NCI-H1694 treated with DMSO at 0.1 percent for 48 hours (cell line): ENCODE measurements at regions not wholly inside any gene's neighbourhood (a gene's known extent, or its start where the extent isn't known, plus 50 kb on each side); places are given as distances from the start of the nearest gene placed in this dataset.

Experiments
- DNase-seq: peaks from one replicate; lab custom pipeline; 2025; lab: John Stamatoyannopoulos, UW

DNA sequence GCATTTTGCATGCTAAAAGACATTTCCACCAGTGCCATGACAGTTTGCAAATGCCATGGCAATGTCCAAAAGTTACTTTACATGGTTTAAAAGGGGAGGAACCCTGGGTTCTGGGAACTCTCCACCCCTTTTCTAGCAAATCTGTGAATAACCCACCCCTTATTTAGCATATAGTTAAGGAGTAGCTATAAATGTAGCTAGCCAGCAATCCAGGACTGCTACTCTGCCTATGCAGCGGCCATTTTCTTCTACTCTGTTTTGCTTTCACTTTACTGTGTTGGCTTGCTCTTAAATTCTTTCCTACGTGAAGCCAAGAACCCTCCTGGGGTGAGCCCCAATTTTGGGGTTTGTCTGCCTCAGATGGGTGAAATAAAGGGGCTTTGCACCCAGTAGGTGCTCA is 141.0 kb downstream of the PTPN11 start:
- no peak for DNase-seq

DNA sequence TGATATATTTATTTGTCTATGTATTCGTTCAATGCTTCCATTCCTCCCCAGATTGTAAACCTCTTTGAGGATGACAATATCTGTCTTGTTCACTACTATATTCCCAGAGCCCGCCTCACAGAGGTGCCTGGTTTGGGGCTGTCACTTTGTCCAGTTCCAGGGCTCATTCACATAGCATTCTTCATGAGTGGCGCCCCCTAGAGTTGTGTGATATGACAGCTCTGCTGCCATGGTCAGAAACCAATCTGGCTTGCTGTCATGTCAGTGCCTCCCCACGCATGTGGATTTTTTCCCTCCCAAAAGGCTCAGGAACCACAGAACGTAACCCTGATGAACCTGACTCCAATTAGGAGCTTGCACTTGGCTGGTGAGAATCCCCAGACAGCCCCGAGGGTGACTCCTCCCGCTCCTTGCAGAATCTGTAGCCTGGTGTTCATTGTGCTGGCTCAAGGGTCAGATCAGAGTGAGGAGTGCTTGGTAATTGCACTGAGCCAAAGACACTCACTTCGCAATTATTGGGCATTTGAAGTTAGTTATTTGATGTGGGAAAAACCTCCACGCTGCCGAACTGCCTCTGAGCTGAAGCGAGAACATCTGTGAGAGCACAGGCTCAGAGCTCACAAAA is 145.5 kb downstream of the PTPN11 start:
- no peak for DNase-seq

DNA sequence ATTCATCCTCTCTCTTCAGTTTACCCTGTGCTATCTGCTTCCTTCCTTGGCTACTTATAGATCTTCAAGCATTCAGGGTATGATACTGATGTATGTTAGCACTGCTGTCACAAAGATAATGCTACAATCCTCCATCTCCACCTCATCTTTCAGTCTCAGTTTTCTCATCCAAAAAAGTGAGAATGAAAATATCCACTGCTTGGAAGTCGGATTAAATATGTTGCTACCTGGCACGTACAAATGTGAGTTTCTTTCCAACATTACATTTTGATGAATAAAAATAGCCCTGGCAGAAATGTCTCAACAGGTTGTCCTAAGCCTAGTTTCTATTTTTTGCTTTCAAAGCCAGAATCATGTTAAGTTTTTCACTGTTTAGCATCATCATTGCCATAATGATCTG is 149.9 kb downstream of the PTPN11 start:
- DNase-seq = no peak

DNA sequence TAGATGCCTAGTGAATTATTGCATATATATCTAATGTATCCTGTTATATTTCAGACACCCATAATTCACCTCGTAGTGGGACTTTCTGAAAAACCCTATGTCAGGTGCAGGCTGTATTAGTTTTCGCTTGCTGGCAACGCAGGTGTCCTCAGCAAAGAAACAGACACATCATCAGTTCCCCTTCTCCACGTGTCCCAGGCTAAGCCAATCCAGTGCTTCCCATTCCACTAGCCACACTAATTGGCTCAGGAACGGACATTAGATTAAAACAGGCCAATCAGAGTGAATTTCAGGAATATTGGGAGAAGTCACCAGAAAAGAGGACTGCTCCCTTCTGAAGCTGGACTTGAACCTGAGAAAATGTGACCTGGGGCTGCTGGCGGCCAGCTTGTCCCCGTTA is 151.3 kb downstream of the PTPN11 start:
- no peak for DNase-seq

DNA sequence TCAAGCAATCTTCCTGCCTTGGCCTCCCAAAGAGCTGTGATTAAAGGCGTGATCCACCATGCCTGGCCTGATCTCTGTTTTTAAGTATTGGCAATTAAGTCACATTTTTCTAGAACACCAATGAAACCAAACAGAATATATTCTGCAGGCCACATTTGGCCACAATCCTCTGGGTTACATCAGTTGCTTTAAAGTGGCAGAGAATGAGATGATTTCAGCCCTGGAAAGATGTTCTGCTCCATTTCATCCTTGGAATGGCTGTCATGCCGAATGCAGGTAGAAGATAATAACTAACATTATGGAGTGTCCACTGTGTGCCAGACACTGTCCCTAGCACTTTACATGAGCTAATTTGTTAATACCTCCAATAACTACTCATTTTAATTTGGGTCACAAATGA is 154.4 kb downstream of the PTPN11 start:
- DNase-seq = no peak

DNA sequence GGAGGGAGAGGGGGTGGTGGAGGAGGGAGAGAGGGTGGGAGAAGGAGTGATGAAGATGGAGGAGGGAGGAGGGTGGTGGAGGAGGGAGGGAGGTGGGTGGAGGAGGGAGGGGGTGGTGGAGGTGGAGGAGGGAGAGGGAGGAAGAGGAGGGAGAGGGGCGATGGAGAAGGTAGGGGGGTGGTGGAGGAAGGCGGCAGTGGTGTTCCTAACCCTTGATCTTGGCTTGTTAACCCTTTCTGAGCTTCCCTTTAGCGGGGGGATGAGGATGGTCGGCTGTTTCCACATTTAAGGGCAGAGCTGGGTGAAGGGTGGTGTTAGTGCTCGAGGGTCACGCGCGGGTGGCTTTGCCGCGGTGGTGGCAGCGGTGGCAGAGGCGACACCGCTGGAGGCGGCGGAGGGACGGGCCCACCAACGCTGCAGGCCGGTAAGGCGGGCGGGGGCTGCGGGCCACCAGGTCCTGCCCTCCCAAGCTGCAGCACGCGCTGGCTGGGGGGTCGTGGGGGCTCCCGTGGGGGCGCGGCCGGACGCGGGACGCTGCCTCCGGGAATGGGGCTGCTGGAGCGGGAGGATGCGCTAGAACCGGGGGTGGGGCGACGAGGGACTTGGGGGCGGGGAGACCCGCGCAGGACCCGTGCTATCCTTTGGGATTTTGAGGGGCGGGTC is 156.3 kb downstream of the PTPN11 start:
- DNase-seq = no peak

DNA sequence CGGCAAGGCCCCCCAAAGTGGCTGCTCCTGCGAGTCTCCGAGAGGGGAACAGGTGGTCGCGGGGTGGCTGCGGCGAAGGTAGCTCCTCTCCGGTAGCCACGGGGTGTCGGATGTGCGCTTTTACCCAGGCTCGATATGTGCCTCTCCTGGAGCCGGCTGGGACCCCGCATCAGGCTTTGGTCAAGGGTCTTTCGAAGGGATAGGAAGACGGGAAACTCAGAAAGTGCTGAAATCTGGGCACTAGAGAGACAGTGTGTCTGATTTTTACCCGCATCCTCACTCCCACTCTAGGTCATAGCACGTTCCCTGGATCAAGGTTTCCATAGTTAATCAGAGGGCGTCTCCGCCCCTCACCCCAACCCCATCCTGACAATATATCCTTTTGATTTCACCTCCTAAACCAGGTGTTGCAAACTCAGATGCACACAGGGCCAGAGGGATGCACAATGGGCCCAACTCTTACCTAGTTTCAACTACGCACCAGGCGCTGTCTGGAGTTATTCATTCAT is 156.9 kb downstream of the PTPN11 start:
- DNase-seq = no peak

DNA sequence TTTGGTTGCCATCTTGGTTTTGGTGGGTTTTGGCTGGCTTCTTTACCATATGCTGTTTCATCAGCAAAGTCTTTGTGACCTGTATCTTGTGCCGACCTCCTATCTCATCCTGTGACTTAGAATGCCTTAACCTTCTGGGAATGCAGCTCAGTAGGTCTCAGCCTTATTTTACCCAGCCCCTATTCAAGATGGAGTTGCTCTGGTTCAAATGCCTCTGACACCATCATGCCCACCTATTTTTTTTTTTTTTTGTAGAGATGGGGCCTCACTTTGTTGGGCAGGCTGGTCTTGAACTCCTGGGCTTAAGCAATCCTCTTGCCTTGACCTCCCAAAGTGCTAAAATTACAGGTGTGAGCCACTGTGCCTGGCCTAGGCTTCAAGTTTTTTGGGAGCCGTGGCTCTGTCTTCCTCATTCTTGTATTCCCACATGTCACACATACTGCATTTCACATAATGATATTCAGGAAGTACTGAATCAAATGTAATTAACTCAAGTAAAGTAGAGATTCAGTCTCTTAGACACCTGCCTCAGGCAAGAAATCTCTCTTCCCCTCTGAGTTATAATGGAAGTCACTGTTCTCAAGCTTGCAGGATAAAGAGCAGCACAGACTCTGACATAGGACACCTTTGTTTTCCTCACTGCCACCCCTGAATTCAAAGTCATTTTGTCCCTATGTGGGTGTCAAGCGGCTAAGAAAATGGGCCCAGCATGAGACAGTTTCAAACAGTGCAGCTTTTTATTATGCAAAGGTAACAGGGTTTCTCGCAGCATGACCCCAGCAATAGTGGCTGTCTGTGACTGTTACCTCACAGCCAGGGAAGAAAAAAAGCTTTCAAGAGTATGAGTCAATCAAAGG is 159.0 kb downstream of the PTPN11 start:
- no peak for DNase-seq

DNA sequence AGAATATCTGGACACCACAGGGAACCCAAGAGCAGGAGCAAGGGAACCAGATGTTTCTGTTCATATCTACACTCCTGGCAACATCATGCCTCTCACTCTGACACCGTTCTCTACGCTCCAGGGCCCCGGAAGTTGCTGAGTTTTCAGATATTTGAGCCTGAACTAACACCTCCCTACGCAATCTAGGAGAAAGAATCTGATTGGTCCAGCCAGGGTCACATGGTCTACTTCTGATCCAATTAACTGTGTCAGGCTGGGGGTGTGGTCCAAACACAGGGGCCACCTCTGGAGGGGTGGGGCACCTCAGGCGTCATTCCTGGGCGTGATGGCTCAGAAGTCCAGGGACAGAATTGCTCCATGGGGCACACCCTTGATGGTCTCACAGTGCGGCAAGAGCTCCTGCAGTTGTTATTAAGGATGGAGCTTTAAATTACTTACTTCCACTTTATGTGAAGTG is 165.5 kb downstream of the PTPN11 start:
- no peak for DNase-seq

DNA sequence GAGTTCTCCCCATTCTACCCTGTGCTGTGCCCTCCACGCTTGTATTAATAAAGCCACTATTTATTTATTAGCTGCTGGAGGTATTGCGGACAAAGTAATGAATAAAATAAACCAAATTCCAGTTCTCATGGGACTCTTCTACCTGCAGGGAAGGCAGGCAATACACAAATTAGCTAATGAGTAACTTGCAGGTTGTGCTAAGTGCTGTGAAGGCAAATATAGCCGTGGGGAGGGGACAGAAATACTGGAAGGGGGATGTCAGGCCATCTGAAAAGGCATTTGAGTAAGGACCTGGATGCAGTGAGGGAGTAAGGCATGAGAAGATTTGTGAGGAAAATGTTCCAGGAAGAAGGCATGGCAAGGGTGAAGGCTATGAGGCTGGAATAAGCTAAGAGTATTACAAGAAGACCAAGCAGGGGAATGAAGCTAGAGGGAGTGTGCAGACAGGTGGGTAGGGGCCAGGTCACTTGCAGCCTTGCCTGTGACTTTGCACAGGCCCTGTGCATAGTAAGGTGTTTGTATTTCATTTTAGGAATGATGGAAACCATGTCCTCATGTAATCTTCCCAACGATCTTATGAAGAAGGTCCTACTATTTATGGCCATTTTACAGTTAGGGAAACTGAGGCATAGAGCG is 167.5 kb downstream of the PTPN11 start:
- DNase-seq = no peak

DNA sequence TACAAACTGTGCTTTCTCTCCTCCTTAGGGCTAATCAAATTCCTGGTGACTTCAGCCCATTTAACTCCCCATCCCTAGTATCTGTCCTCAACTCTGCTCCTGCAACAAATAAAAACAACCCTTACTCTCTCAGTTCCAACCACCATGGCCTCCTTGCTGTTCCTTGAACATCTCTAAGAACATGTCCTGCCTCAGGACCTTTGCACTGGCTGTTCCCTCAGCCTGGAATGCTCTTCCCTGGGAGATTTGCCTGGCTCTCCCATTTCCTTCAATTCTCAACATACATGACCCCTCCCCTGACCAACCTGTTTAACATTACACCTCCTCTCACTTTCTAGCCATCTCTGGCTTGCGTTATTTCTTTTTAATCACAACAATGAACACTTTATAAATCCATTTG is 170.5 kb downstream of the PTPN11 start:
- no peak for DNase-seq

DNA sequence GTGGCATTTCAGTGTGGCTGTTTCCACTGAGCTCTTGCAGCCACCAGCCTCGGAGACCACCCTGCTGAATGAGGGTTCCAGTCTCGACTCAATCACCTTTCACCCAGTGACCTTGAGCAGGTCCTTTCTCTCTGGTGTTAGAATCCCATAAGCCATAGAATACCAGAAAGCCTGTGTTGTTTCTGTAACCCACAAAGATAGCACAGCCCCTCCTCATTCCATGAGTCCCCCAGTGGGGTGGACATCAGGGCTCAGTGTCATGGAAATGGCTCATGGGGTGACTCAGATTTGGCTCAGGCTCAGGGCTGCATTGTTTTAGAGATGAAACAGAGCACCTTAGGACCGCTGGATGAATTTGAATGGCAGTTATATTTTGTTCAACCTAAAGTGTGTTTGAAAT is 171.5 kb downstream of the PTPN11 start:
- no peak for DNase-seq

DNA sequence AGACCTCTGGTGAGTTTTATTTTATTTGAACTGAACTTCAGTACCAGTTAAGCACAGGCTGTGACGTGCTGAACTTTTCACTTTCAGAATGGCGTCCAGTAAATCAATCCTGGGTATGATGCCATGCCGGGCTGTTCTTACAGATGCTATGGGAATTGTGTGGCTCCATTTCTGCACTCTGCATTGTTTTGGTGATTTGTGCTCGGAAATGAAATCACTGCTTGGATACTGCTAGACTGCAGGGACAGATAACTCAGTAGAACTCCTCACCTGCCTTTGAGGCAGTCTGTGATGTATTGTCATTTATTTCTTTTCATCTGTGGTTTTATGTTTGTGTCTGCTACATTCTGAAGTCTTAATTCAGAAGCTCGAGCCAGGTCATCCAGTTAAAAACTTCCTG is 172.7 kb downstream of the PTPN11 start:
- no peak for DNase-seq

DNA sequence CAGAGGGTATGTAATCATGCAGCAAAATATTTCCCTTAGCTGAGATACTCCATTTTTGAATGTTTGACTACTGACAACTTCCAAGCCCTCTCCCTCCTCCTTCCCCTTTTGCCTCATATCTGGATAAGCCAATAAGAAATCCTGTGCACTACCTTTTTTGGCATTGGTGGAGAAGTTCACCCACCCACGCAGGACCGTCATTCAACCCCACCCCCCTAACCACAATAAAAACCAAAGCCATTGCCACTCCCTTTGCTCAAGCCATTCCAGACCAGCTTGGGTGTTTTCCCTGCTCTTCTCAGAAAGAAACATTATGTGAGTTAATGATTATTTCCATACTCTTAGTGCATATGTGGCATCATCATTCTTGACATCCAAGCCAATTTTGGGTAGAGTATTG is 176.7 kb downstream of the PTPN11 start:
- DNase-seq = no peak

DNA sequence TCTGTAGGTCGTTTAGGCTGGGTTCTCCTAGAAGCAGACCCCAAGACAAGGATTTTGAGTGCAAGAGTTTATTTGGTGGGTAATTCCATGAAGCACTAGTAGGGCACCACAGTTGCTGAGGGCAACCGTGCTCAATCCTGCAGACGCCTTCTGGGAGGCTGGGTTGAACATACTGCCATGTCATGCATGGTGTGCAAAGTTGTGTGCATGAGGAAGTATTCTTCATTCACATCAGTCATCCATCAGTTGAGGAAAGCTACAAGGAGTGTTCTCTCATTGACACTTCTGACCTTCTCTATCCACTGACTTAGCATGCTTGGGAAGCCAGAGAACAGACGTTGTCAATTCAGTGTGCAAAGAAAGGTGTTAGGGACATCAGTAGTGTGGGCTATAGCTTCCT is 179.2 kb downstream of the PTPN11 start:
- DNase-seq = no peak

DNA sequence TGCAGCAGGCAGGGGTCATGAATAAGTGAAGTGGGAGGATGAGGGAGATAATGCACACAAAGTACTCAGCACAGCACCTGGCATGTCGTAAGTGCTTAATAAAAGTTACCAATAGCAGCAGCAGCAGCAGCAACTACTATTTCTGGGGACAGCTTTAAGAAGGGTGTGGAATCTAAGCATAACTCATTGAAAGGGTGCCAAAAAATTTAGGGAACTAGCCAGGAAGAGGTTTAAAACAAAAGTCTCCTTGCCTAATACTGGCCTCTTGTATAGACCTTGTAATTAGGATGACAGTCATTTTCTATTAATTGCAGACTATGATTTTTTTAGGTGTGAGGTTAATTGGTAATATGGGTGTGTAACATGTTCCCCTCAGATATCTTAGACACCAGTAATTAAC is 179.9 kb downstream of the PTPN11 start:
- DNase-seq = no peak

DNA sequence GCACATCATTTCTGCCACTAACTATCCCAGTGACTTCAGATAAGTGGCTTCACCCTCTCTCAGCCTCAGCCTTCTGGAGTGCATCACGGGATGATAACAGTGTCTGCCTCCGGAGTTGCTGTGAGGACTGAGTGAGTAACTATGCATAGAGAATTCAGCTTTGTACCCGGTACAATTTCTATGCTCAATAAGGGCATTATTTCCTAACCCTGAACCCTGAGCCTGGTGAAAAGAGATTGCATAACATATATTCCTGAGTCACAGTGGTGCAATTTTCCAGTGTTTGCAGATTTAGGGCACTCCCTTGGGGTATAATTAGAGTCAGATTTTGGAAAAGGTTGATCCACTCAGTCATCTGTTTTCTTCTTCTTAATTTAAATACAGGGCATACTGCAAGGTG is 181.1 kb downstream of the PTPN11 start:
- no peak for DNase-seq

DNA sequence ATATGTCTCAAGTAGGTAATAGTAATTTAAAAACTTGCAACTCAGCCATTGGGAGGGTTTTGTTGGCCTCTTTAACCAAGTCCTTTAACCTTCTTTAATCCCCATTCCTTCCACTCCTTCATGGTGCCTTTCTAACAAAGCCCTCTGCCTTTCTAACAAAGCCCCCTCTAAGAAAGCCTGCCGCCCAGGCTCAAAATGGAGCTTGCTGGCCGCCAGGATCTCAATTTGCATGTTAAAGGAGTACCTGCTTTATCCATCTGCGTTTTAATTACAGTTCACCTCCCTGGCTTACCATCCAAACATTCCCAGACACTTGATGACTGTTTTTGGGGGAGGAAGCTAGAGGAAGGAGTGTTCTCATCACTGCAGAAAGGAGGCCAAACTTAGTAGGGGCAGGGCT is 183.4 kb downstream of the PTPN11 start:
- DNase-seq = no peak

DNA sequence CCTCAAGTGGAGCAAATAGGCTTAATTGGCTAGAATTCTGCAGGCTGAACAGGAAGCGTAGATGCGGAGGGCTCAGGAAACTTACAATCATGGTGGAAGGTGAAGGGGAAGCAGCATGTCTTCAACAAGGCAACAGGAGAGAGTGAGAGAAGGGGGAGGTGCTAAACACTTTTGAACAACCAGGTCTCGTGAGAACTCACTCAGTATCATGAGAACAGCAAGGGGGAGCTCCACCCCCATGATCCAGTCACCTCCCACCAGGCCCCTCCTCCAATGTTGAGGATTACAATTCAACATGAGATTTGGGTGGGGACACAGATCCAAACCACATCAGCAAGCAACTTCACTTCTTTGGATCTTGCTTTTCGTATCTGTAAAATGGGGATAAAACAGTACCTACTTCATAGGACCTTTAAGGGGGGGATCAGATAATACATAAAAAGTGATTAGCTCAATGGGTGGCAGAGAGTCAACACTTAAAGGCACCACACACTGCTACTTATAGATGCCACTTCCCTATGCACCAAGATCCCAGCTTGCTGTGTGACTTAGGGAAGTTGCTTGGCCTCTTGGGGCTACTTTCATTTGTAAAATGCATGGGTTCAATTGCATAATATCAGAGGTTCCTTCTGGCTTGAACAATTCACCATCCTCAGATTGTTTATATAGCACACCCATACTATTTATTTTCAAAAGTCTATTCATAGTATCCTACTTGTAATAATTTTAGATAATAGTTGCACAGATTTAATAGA is 184.8 kb upstream of the RPH3A start:
- no peak for DNase-seq

DNA sequence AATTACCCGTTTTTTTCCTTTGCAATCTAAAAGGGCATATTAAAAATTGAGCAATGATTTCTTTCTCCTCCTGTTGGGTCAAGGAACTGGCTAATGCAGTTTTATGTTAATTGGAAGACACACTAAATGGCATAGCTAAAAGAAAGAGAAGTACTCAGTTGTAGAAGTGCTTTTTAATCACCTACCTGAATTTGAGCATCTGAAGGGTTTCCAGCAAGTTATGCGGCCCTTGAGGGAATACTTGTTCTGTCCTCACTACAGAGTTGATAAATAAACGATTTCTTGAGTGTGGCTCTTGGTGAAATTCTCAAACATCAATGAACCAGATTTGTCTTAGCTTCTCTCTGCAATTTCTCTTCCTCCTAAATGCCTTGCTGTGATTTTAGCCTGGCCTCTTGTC is 184.1 kb upstream of the RPH3A start:
- DNase-seq = no peak

DNA sequence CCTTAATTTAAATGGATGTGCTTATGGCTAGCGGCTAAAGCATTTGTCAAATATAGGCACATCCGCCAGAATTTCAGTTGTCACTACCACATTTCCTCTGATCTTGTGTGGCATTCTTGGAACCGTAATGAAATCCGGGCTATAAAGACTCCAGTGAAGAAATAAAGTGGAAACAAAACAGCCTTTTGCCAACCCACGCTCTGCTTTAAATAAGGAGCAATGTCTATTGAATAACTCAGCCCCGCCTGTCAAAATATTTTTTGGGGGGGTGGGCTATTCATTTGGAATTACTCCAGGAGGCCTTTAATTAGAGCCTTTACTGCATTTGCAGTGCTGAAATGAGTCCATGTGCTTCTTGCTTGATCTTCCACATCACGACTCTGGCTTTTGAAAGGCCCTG is 179.6 kb upstream of the RPH3A start:
- DNase-seq = no peak

DNA sequence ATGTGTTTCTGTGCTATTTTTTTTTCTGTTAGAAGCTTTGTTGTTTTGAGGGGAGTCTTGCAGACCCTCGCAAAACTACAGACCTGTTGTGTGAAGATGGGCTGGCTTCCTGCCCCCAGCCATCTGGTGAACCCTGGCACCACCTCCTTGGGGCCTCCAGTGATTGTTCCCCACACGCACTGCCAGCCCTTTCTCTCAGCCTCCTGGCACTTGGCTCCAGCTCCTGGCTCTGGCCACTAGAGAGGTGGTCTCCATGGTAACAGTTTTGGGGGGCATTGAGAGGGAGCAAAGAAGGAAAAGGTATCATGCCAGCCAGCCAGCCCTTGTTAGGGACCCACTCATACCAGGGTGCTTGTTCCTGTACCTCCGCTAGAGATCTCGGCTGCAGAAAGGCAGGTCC is 176.4 kb upstream of the RPH3A start:
- no peak for DNase-seq
